DND-41 (cell line): ENCODE measurements at regions not wholly inside any gene's neighbourhood (a gene's known extent, or its start where the extent isn't known, plus 50 kb on each side); places are given as distances from the start of the nearest gene placed in this dataset.

Source experiments
- ATAC-seq: fragments of 200-7000 bp; cut with Tn5 transposase; 3 replicates; pipeline ENCODE4 v1.9.1; 2021; ENCODE audit warnings: low read depth; ENCODE audit not compliant: insufficient read depth
- DNase-seq: peaks from one replicate; pipeline ENCODE4 v3.0.0-alpha.2; 2020
- H2AFZ ChIP-seq: 2 replicates; pipeline ENCODE4 v1.6.0; 2012; ENCODE audit warnings: low read depth, low read length
- H3K27ac ChIP-seq: 2 replicates; pipeline ENCODE4 v1.5.1; 2012; ENCODE audit warnings: low read length, inconsistent platforms
- H3K27me3 ChIP-seq: fragments of 200-600 bp; sonication (generic); 2 replicates; pipeline ENCODE4 v1.6.0; 2012; ENCODE audit warnings: low read length, mild to moderate bottlenecking, inconsistent platforms; ENCODE audit not compliant: insufficient read depth, poor library complexity
- H3K36me3 ChIP-seq: 2 replicates; pipeline ENCODE4 v1.5.1; 2012; ENCODE audit warnings: low read length, inconsistent platforms; ENCODE audit not compliant: insufficient read depth
- H3K4me1 ChIP-seq: 2 replicates; pipeline ENCODE4 v1.5.1; 2012; ENCODE audit warnings: mild to moderate bottlenecking, low read length; ENCODE audit not compliant: insufficient read depth
- H3K4me2 ChIP-seq: 2 replicates; pipeline ENCODE4 v1.6.0; 2012; ENCODE audit warnings: mild to moderate bottlenecking, moderate library complexity, low read length, inconsistent platforms; ENCODE audit not compliant: insufficient read depth
- H3K4me3 ChIP-seq, 2 experiments: fragments of 200-600 bp in 1 of 2; shearing (Covaris generic) in 1 of 2; 2 replicates each; pipeline ENCODE4 v1.5.1; 2012 to 2016; ENCODE audit warnings: inconsistent platforms in 2 of 2, low read length in 2 of 2, mild to moderate bottlenecking in 2 of 2, low read depth in 1 of 2, moderate library complexity in 1 of 2
- H3K79me2 ChIP-seq: 2 replicates; pipeline ENCODE4 v1.6.0; 2012; ENCODE audit warnings: low read length, inconsistent platforms; ENCODE audit not compliant: insufficient read depth
- H3K9ac ChIP-seq: 2 replicates; pipeline ENCODE4 v1.6.0; 2012; ENCODE audit warnings: low read depth, mild to moderate bottlenecking, inconsistent platforms, low read length, moderate library complexity
- H3K9me3 ChIP-seq: 2 replicates; pipeline ENCODE4 v1.5.1; 2012; ENCODE audit warnings: low read length, moderate library complexity, mild to moderate bottlenecking, inconsistent platforms; ENCODE audit not compliant: insufficient read depth, severe bottlenecking
- H4K20me1 ChIP-seq: 2 replicates; pipeline ENCODE4 v1.6.0; 2012; ENCODE audit warnings: low read length; ENCODE audit not compliant: insufficient read depth
- CTCF ChIP-seq: IDR thresholded peaks from 2 replicates; pipeline ENCODE4 v1.5.1; 2012; ENCODE audit warnings: borderline replicate concordance, low read length, moderate library complexity, mild to moderate bottlenecking; ENCODE audit not compliant: poor library complexity, severe bottlenecking; ENCODE audit errors: extremely low read depth
- EZH2 ChIP-seq: IDR thresholded peaks from 3 replicates; pipeline ENCODE4 v1.6.1; 2012; ENCODE audit warnings: borderline replicate concordance, low read depth, mild to moderate bottlenecking, moderate library complexity, low read length, inconsistent platforms; ENCODE audit not compliant: severe bottlenecking

- Histone ChIP-seq H3K4me3 (no peak overlapping the region), H4K20me1 (no peaks in the 10 kb centered on the region), H3K9ac (no peak overlapping the region), H3K27me3 (peaks cover 8% of the 10 kb centered on the region), H3K9me3 (no peaks in the 10 kb centered on the region), H3K4me1 (peaks cover 3% of the 10 kb centered on the region; the same call in 1 of the 2 replicates), H3K27ac (no peak overlapping the region), H3K36me3 (no peaks in the 10 kb centered on the region), H3K4me2 (no peak overlapping the region), H2AFZ (no peak overlapping the region), H3K79me2 (no peaks in the 10 kb centered on the region)
- TF ChIP-seq EZH2 (no peak), CTCF (no peak)
- ATAC-seq (no peak), DNase-seq (no peak)
Observed at GRCh38 chr4:174119051-174119450, 164.4 kb downstream of the FBXO8 start.

- ATAC-seq, result no peak
- no peaks in the 10 kb centered on the region for H3K79me2 ChIP-seq
- H3K36me3 ChIP-seq, result no peaks in the 10 kb centered on the region
- no peak for DNase-seq
- H2AFZ ChIP-seq, result no peak overlapping the region
- no peak overlapping the region for H3K27ac ChIP-seq
- no peak overlapping the region for H3K4me3 ChIP-seq
- H3K9ac ChIP-seq, result no peak overlapping the region
- TF ChIP-seq CTCF (no peak), EZH2 (no peak)
- H4K20me1 ChIP-seq, result no peaks in the 10 kb centered on the region
- H3K4me1 ChIP-seq, result peaks cover 3% of the 10 kb centered on the region; the same call in 1 of the 2 replicates
- peaks cover 8% of the 10 kb centered on the region for H3K27me3 ChIP-seq
- H3K9me3 ChIP-seq, result no peaks in the 10 kb centered on the region
- no peak overlapping the region for H3K4me2 ChIP-seq
Observed at GRCh38 chr4:174118171-174118570, 165.3 kb downstream of the FBXO8 start.

GRCh38 chr4:174117445-174117844 lies 166.0 kb downstream of the FBXO8 start:
- no peaks in the 10 kb centered on the region for H3K79me2 ChIP-seq
- H3K9me3 ChIP-seq, result no peaks in the 10 kb centered on the region
- H3K4me1 ChIP-seq, result peaks cover 3% of the 10 kb centered on the region; the same call in 1 of the 2 replicates
- no peak overlapping the region for H3K4me2 ChIP-seq
- no peaks in the 10 kb centered on the region for H4K20me1 ChIP-seq
- TF ChIP-seq EZH2 (no peak), CTCF (no peak)
- H2AFZ ChIP-seq, result no peak overlapping the region
- H3K4me3 ChIP-seq, result no peak overlapping the region
- ATAC-seq (no peak), DNase-seq (no peak)
- no peak overlapping the region for H3K9ac ChIP-seq
- peaks cover 8% of the 10 kb centered on the region for H3K27me3 ChIP-seq
- no peaks in the 10 kb centered on the region for H3K36me3 ChIP-seq
- no peak overlapping the region for H3K27ac ChIP-seq

GRCh38 chr4:174116021-174116420 lies 167.4 kb downstream of the FBXO8 start:
- TF ChIP-seq CTCF, result no peak
- TF ChIP-seq EZH2, result no peak
- H3K9me3 ChIP-seq, result no peaks in the 10 kb centered on the region
- H3K27ac ChIP-seq, result no peak overlapping the region
- ATAC-seq (no peak), DNase-seq (no peak)
- no peak overlapping the region for H3K4me2 ChIP-seq
- no peak overlapping the region for H2AFZ ChIP-seq
- no peaks in the 10 kb centered on the region for H3K79me2 ChIP-seq
- H3K4me1 ChIP-seq, result peaks cover 3% of the 10 kb centered on the region; the same call in 1 of the 2 replicates
- H3K27me3 ChIP-seq, result peaks cover 8% of the 10 kb centered on the region
- no peak overlapping the region for H3K9ac ChIP-seq
- no peaks in the 10 kb centered on the region for H4K20me1 ChIP-seq
- no peaks in the 10 kb centered on the region for H3K36me3 ChIP-seq
- no peak overlapping the region for H3K4me3 ChIP-seq
